Cardiac muscle cell (in vitro differentiated cells and primary cell): ENCODE measurements at regions not wholly inside any gene's neighbourhood (a gene's known extent, or its start where the extent isn't known, plus 50 kb on each side); places are given as distances from the start of the nearest gene placed in this dataset.

Experiments
- DNase-seq, 2 donors: peaks; one replicate each; pipeline versions ENCODE4 v3.0.0 to v3.0.0-alpha.2; 2010 to 2017; ENCODE audit warnings: low read depth in 1 of 2, low spot score in 1 of 2
- H3K27ac ChIP-seq: fragments of 200-600 bp; sonication (generic); 2 replicates; pipeline ENCODE4 v1.5.1; 2016
- H3K27me3 ChIP-seq: fragments of 200-600 bp; sonication (generic); 2 replicates; pipeline ENCODE4 v1.6.0; 2016; ENCODE audit warnings: control low read depth
- H3K36me3 ChIP-seq: fragments of 200-600 bp; sonication (generic); 2 replicates; pipeline ENCODE4 v1.5.1; 2016; ENCODE audit warnings: control low read depth
- H3K4me1 ChIP-seq: fragments of 200-600 bp; sonication (generic); 2 replicates; pipeline ENCODE4 v1.8.1; 2017; ENCODE audit warnings: low read depth, mild to moderate bottlenecking, mixed run types
- H3K4me3 ChIP-seq: fragments of 200-600 bp; sonication (generic); 2 replicates; pipeline ENCODE4 v1.5.1; 2016; ENCODE audit warnings: mild to moderate bottlenecking
- H3K9me3 ChIP-seq: fragments of 200-600 bp; sonication (generic); 2 replicates; pipeline ENCODE4 v1.5.1; 2017; ENCODE audit warnings: low read depth, mild to moderate bottlenecking, control low read depth
- TF ChIP-seq, protein P1 (sequence below): IDR thresholded peaks from 2 replicates; pipeline ENCODE4 v1.5.1; 2012; ENCODE audit warnings: low read depth, mild to moderate bottlenecking, low read length

GRCh38 chr15:35288580-35288979 lies 203.5 kb upstream of the NANOGP8 start:
- Histone ChIP-seq H3K4me3 (no peak overlapping the region), H3K9me3 (no peaks in the 10 kb centered on the region), H3K4me1 (peaks cover 3% of the 10 kb centered on the region), H3K36me3 (no peaks in the 10 kb centered on the region), H3K27ac (no peak overlapping the region), H3K27me3 (no peaks in the 10 kb centered on the region)
- TF ChIP-seq, protein P1, sequence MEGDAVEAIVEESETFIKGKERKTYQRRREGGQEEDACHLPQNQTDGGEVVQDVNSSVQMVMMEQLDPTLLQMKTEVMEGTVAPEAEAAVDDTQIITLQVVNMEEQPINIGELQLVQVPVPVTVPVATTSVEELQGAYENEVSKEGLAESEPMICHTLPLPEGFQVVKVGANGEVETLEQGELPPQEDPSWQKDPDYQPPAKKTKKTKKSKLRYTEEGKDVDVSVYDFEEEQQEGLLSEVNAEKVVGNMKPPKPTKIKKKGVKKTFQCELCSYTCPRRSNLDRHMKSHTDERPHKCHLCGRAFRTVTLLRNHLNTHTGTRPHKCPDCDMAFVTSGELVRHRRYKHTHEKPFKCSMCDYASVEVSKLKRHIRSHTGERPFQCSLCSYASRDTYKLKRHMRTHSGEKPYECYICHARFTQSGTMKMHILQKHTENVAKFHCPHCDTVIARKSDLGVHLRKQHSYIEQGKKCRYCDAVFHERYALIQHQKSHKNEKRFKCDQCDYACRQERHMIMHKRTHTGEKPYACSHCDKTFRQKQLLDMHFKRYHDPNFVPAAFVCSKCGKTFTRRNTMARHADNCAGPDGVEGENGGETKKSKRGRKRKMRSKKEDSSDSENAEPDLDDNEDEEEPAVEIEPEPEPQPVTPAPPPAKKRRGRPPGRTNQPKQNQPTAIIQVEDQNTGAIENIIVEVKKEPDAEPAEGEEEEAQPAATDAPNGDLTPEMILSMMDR: no peak
- DNase-seq: no peak

GRCh38 chr15:35286721-35287120 lies 201.6 kb upstream of the NANOGP8 start:
- no peak overlapping the region for H3K4me3 ChIP-seq
- DNase-seq: no peak
- H3K27me3 ChIP-seq: no peaks in the 10 kb centered on the region
- H3K4me1 ChIP-seq: peaks cover 3% of the 10 kb centered on the region
- no peaks in the 10 kb centered on the region for H3K36me3 ChIP-seq
- no peaks in the 10 kb centered on the region for H3K9me3 ChIP-seq
- TF ChIP-seq, protein P1: no peak
- H3K27ac ChIP-seq: no peak overlapping the region

DNA sequence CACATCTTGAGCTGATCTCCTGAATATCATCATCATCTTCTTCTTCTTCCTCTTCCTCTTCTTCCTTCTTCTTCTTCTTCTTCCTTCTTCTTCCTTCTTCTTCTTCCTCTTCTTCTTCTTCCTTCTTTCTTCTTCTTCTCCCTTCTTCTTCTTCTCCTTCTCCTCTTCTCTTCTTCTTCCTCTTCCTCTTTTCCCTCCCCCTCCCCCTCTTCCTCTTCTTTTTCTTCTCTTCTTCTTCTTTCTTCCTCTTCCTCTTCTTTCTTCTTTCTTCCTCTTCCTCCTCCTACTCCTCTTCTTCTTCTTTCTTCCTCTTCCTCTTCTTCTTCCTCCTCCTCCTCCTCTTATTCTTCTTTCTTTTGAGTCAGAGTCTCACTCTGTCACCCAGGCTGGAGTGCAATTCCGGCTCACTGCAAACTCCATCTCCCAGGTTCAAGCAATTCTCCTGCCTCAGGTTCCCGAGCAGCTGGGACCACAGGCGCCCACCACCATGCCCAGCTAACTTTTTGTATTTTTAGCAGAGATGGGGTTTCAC lies 197.9 kb upstream of the NANOGP8 start:
- no peak overlapping the region for H3K4me3 ChIP-seq
- H3K27me3 ChIP-seq: no peaks in the 10 kb centered on the region
- no peaks in the 10 kb centered on the region for H3K9me3 ChIP-seq
- TF ChIP-seq, protein P1: no peak
- no peak overlapping the region for H3K27ac ChIP-seq
- no peak for DNase-seq
- no peaks in the 10 kb centered on the region for H3K4me1 ChIP-seq
- H3K36me3 ChIP-seq: no peaks in the 10 kb centered on the region

- DNase-seq: no peak
- TF ChIP-seq, protein P1: no peak
Observed at GRCh38 chr15:35281515-35281914, 196.4 kb upstream of the NANOGP8 start.

GRCh38 chr15:35279811-35280210 lies 194.7 kb upstream of the NANOGP8 start:
- Histone ChIP-seq H3K9me3 (no peaks in the 10 kb centered on the region), H3K4me1 (no peaks in the 10 kb centered on the region), H3K27me3 (no peaks in the 10 kb centered on the region), H3K4me3 (no peak overlapping the region), H3K36me3 (no peaks in the 10 kb centered on the region), H3K27ac (no peak overlapping the region)
- TF ChIP-seq, protein P1: no peak
- DNase-seq: peak in 1 of 2 donors; percentile 7

More at GRCh38 chr15:35281515-35281914, 196.4 kb upstream of the NANOGP8 start:
- H3K4me1 ChIP-seq: no peaks in the 10 kb centered on the region
- no peaks in the 10 kb centered on the region for H3K36me3 ChIP-seq
- no peak overlapping the region for H3K4me3 ChIP-seq
- no peaks in the 10 kb centered on the region for H3K27me3 ChIP-seq
- H3K9me3 ChIP-seq: no peaks in the 10 kb centered on the region
- H3K27ac ChIP-seq: no peak overlapping the region
